ENCODE measurements at regions not wholly inside any gene's neighbourhood (a gene's known extent, or its start where the extent isn't known, plus 50 kb on each side); places are given as distances from the start of the nearest gene placed in this dataset.

DNA sequence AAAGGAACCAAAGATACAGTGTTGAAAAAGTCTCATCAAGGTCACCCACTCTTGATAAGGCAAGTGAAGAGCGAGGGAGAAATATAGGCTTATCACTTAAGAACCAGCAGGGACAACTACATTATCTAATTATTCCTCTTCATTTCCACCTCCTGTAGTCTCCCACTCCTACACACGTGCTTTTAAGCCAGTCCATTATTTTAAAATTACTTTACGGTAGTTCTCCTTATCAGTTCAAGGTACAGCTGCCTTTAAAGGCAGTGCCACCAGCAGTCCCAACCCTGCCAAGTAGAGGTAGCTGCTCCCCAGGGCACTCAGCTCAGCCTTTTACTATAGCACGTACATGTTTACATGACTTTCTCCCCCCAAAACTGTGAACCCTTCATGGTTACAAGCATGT, 161.5 kb upstream of the BLID start:
- DNase-seq (ENCODE audit: low read depth in 2 of 2) = no peak

DNA sequence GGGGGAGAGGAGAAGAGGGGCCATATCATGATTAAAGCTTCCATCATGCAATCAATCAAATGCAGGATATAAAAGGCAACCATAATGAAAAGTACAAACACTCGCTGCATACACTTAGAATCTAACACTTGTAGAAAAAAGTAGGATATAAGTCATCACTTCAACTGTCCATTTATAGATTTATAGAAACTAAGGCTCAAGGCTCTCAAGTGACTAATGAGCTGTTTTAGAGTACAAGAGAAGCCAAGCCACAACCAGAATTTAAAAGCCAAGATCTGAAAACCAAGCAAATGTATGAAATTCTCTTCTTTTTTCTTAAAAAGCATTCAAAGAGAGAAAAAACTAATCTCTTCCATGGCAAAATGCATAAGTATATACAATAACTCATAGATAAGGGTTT, 160.2 kb upstream of the BLID start:
- DNase-seq (ENCODE audit: low read depth in 2 of 2) = no peak

DNA sequence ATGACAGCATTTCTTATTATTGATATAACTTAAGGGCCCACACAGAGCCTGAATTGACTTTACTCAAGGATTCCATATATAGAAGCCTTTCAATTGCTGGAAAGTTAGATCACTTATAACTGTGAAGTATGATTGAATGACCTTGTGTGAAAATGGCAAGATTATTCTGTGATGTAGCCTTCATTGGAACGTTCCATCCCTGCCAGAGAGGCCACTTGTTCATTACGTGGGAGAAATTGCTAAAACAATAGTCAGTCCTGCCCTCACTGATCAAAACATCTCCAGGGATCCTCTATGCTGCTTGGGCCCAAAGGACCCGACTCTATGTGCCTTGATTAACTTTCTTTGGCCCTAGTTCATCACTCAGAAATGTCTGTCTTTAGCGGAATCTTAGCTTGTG, 159.5 kb upstream of the BLID start:
- DNase-seq (ENCODE audit: low read depth in 2 of 2) = no peak

DNA sequence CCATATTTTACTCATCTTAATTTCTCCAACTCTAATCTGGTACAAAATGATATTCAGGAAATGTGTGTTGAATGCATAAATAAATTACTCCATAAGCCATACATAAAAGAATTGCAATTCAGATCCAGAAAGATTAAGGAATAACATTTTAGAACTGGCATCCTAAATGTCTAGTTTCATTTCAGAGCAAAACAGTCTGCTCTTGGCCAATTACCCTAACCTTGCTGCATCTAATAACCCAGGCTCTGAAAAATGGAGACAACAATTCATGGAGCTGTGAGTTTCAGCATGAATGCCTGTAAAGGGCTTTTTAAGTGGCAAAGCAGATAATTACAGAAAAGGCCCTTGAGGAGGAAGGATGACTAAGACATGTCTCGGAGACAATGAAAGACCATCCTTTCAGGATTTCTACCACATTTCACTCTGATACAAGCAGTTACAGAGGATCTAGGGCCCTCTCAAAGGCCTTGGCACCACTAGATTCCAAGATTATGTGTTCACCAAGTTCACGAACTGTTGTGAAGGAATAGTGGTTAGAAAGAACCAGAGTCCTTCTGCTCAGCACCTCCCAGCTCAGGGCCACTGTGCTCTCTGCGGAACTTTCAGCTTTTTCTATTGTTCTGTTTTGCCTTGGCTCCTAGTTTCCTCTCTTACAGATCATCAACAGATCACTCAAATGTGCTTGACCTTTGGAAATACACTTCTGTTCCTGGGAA, 157.6 kb upstream of the BLID start:
- no peak for DNase-seq (ENCODE audit: low read depth in 2 of 2)

DNA sequence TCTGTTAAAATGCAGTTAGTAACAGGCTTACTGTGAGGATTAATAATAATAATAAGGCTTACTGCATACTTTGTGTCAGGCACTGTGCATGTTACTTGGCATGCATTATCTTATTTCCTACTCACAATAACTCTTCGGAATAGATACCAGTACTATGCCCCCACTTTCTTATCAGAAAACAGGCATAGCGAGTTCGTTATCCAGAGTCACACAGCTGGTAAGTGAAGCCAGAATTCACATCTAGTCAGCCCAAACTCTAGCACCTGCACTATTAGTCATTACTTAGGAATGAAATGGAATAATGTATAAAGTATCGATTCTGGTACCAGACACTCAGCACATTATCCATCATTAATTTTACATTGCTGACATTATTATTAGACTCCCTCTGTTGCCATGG, 155.7 kb upstream of the BLID start:
- no peak for DNase-seq (ENCODE audit: low read depth in 2 of 2)

DNA sequence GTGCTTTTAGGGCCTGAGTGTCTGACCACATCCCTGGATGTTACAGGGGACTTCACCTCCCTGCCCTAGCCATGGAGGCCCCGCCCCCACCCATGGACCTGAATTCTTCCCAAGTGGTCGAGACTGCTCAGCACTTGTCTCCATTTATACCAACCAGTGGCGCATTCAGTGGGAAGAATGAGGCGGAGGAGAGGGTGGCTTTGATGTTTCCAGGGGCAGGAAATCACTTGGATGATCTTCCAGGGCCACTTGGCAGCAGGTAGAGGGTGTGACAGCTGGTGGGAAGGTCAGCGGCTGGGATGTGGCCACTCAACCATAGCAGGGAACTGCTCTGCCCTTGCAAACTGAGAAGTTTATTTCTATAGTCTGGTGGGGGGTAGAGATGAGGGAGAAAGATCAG, 155.1 kb upstream of the BLID start:
- no peak for DNase-seq (ENCODE audit: low read depth in 2 of 2)

DNA sequence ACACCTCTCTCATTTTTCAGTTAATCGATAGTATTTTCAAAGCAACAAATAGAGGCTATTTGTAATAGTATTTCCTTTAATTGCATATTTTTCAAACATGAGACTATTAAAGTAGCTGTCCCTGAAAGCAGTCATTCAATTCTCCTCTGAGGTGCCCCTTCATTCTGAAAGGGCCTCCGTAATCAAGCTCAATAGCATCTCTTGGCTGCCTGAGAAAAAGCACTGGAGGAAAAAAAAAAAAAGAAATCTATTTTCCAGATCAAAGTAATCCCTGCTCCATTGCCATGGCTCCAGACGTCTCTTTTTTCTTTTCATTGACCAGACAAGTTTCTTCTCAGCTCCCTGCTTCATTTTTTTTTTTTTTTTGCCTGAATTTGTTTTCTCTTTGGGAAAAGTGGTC, 154.5 kb upstream of the BLID start:
- no peak for DNase-seq (ENCODE audit: low read depth in 2 of 2)

DNA sequence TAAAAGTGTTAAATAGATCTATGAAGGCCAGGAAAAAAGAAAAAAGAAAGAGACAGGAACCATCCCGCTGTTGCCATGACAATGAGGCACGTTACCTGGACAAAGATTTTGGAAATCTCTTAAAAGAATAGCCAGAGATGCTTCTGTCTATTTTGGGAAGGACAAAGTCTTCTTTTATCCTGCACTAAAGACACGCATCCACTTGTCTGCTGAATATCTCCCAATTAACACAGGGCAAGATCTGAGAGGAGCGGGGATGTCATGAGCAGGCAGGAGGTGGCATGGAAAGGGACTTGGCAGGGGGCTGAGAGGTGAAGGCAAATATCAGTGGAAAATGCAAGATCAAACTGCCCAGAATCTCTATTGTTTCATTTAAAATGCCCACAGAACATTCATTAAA, 153.8 kb upstream of the BLID start:
- no peak for DNase-seq (ENCODE audit: low read depth in 2 of 2)

DNA sequence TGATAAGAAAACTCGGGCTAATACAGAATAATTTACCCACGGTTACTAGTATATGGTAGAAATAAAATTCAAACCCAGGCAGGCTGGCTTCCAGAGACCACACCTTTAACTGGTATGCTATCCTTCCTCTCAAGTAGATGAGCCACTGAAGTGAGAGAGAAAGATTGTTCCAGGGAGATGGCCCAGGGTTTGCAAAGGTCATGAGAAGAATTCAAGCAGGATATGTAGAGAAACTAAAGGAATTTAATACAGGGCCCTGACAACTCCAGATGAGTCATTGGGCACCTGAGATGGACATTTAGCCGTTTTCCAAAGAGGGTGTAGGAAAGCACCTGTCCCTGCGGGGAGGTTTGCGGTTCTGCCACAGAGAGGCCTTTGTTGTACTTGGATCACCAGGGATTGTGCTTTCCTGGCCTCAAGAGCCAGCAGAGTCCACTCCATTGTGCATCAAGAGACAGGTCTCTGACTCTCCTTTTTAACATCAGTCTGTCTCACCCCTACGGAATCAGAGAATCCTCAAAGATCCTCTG, 152.7 kb upstream of the BLID start:
- no peak for DNase-seq (ENCODE audit: low read depth in 2 of 2)

DNA sequence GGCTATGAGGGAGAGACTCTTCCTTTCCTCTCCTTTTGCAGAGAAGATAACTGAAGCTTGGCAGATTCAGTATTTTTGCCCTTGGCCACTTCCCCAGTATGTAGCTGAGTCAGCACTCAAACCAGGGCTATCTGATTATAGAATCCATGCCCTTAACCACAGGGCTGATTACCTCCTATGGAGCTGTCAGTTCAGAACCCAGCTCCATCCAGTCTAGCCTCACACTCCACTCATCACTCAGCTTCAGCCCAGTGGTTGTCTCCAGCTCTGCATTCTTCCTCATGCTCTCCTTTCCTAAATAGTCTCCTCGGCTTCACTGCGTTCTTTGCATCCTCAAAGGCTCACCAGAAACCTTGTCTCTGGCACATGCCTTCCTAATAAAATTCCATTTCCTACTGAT, 151.6 kb upstream of the BLID start:
- no peak for DNase-seq (ENCODE audit: low read depth in 2 of 2)

DNA sequence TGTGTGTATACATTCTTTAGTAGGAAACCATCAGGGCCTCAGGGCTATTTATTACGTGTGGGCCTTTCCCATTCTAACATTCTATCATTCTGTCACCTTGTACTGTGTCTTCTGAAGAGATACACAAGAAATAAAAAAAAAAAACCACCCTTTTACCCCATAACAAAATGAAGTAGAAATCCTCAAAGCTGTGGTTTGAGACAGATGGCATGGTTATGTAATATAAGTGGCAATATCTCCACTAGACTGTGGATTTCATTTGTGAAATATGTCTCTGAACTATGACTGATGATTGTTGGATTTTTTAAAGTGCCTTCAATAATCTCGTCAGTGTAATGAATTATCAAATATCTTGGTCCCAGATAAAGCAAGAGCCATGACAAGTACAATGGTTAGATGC, 150.0 kb upstream of the BLID start:
- DNase-seq (ENCODE audit: low read depth in 2 of 2) = no peak

DNA sequence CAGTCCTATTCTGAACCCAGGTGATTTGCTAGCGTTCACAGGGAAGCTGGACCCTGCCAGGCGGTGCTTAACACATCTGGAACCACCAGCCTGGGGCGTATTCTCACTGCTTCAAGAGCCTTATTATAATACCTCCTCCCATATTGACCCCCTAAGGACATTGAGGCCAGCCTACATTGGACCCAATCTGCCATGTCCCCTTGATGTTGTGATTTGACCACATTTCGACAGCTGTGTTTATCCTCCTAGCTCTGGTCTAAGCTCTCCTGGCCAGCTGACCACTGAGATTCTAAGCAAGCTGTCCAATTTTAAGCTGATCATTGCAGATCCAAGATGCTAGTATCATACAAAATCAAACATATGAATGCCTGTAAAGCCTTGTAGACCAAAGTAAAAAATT, 148.1 kb upstream of the BLID start:
- no peak for DNase-seq (ENCODE audit: low read depth in 2 of 2)

DNA sequence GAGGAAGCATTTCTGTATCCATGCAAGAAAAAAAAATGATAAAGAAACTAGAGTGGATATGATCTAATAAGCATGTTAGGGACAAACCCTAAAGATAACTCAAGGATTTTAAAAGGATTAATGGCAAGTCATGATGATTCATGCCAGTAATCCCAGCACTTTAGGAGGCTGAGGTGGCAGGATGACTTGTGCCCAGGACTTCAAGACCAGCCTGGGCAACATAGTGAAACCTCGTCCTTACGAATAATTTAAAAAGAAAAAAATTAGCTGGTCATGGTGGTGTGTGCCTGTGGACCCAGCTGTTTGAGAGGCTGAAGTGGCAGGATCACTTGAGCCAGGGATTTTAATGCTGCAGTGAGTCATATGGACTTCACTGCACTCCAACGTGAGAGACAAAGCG, 145.5 kb upstream of the BLID start:
- DNase-seq (ENCODE audit: low read depth in 2 of 2) = no peak

DNA sequence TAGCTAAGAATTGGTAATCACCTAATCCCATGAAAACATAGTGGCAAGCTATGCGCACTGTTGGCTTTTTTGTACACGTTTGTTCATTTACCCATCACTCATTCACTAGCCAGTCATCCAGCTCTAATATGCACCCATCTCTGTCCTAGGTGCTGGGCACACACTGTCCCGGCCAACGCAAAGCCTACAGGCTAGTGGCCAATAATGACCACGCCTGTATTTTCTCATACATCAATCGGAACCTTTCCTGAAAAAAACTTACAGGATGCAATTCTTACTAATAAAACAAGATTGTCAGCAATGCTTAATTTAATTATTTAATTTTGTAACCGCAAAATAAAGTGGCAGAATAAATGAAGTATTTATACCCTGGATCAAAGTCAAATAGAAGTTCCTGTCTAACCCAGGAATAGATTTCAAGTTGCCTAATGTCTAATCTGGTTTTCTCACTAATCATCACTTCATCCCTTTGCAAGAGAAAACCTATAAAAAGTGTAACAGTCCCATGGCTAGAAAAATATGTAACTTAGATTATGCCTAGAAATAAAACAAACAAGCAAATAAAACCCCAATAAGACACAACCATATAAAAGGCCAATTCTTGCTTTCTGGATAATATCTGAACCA, 143.3 kb upstream of the BLID start:
- no peak for DNase-seq (ENCODE audit: low read depth in 2 of 2)

DNA sequence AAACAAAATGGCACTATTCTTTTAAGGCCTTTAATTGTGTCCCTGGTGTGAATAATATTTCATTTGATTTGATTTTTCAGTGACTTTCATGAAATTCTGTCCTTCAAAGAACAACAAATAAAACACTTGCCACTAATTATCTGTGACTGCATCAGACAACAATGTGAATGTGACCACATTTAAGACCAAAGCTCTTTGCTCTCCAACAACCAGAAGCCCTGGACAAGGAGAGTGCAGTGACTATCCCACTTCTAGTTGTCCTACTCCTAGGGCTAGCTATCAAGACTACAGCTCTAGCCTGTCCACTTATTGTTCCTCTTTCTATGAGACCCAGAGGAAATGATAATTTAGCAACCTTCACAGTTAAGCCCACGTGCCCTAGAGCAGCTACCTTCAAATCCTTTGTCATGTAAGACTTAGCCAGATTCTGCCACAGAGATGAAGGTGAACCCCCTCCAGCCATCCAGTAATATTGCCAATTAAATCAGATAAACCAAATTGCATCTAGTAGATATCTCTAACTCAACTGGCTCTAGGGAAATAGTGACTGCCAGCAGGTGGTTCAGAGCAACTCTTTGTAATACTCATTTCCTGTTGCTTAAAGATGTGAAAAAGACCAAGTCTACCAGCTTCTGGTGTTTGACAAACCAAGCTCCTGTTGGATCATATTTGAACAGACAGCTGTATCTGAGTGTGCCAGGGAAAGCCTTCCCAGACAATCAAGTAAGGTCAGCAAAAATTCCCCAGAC, 142.6 kb upstream of the BLID start:
- DNase-seq (ENCODE audit: low read depth in 2 of 2) = no peak

DNA sequence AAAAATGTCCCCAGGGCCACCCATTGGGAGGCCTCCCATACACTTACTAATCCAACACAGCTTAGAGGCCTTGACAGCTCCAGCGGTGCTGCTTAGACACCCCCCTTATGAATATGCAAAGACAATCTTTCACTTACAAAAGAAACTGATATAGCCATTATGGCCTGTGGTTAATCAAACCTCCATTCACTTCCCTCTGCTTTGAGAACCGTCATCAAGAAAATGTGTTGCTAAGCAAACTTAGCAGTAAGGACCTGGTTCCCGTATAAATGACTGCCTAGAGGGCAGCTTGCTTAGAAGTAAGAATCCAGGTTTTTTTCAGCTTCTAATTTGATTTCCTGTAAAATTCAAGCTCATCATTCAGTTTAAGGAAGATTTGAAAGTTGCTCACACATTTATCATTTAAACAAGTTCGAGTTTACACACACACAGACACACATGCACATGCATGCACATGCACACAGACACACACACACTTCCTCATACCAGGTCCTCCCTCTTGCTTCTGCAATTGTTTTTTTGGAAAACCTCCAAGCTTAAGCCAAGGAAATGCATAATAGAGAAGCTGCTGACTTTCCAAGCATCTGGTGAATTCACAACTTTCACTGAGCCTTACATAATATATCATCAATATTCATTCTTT, 137.7 kb upstream of the BLID start:
- DNase-seq (ENCODE audit: low read depth in 2 of 2) = no peak

DNA sequence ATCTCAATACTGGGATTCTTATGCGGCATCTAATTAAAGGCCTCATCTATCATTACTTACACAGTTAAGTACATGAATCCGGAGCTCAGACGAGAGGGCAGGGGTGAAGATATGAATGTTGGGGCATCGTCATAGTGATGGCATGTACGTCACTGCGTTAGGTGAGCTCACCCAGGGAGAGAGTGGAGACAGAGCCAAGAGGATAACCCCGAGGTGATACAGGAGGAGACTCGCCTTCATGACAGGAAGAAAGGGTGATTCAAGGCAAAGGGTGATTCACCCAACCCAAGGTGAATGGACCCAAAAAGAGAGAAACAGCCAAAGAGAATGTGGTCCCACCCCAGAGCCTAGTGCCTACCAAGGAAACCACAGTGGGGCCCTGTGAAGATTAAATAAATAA, 132.9 kb upstream of the BLID start:
- DNase-seq (ENCODE audit: low read depth in 2 of 2) = peak in 1 of 2 donors; percentile 39

DNA sequence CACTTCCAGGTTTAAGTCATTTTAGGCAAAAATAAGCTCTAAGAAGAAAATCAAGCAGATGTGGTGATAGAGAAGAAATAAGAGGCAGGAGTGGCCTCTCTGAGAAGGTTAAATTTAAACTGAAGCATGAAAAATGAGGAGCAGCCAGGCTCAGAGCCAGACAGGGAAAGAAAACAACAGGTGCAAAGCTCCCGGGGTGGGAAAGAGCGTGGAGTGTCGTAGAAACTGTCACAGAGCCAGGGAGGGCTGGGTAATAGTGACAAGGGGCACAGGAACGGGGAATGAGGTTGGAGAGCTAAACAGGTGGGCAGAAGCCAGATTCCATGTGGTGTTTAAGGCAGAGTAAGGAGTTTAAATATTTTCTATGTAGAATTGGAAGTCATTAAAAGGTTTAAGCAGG, 132.1 kb upstream of the BLID start:
- peak in 1 of 2 donors; percentile 12 for DNase-seq (ENCODE audit: low read depth in 2 of 2)

DNA sequence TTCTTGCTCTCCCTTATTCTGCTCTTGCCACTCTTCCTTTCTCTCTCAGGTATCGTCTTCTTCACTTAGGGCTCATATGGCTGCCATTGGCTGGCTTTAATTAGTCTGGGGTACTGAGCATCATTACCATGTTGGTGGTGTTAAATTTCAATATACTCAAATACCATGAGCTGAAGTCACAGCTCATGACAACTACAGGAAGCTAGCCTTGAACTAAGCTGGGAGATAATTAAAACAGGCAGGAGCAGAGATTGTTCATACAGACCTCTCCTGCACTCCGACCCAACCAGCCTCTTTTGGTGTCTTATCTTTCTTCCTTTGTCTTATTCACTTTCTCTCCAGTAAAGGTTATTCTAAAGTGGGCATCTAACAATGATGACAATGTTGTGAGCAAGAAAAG, 130.9 kb upstream of the BLID start:
- DNase-seq (ENCODE audit: low read depth in 2 of 2) = no peak

DNA sequence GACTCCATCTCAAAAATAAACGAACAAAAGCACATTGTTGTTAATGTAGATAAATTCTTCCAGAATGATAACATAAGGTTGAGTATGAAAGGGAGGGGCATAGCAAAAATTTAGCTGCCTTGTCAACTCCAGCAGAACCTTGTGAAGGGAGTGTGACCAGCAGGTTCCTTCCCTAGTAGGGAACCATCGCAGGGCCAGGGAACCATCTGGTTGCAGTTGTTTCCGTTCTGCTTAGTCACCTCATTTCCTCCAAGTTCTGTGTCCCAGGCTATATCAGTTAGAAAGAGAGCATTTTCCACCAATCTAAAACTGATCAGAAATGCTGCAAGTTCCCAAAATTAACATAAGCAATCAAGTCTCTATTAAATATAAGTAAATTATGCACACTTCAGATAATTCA, 126.7 kb upstream of the BLID start:
- DNase-seq (ENCODE audit: low read depth in 2 of 2) = peak; percentile 80 to 81

DNA sequence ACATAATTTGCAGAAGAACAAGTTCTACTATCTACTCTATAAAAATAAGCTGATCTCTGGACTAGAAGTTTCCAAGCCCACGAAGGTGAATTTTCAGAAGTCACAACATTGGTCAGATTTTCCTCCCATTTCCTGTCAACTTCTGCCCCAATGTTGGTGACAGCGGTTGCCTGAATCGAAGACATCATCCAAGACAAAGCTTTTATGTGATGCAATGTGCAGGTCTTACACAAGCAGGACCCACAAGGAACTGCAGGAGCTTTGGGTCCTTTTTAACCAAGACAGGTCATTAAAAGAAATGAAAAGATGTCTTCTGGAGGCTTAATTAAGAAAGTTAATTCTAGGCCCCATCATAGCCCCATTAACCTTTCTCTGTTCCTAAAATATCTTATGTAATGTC, 125.6 kb upstream of the BLID start:
- no peak for DNase-seq (ENCODE audit: low read depth in 2 of 2)

DNA sequence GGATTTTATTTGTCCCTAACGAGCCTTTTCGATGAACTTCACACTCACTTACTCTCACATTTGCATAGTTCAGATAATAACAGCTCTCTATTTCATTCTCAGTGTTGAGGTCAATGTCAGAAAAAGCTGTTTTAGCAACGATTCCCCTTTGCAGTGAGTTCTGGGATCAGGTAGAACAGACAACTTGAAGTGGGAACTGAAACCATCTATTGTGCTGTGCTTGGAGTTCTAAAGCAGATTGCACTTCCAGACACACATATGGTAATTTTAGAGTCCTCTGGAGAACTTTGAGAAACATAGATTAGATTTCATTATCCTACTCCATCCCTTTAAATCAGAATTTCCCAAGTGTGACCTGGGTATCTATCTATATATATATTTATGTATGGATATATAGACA, 124.6 kb upstream of the BLID start:
- DNase-seq (ENCODE audit: low read depth in 2 of 2) = no peak
